OCI-M1 (cell line): ENCODE measurements at regions not wholly inside any gene's neighbourhood (a gene's known extent, or its start where the extent isn't known, plus 50 kb on each side); places are given as distances from the start of the nearest gene placed in this dataset.
A peak's percentile ranks its signal among the peaks of the same experiment; 100 is the strongest.

Experiments used
- DNase-seq: peaks from one replicate; lab custom pipeline; 2025; lab: John Stamatoyannopoulos, UW

- no peak for DNase-seq
These were observed 50.3 kb downstream of the NAV1 start for GRCh38 chr1:201589186-201589585.

- DNase-seq, result no peak
These were observed 51.5 kb downstream of the NAV1 start for GRCh38 chr1:201590474-201590873.

- no peak for DNase-seq
These were observed 52.4 kb downstream of the NAV1 start for GRCh38 chr1:201591348-201591747.

GRCh38 chr1:201591981-201592380 is 53.1 kb downstream of the NAV1 start:
- DNase-seq, result no peak

GRCh38 chr1:201593200-201593921 is 54.4 kb downstream of the NAV1 start:
- DNase-seq, result peak; percentile 71

GRCh38 chr1:201594575-201595245 is 55.8 kb downstream of the NAV1 start:
- DNase-seq, result peak; percentile 55

- DNase-seq, result no peak
These were observed 56.5 kb downstream of the NAV1 start for GRCh38 chr1:201595381-201595780.

- no peak for DNase-seq
These were observed 57.4 kb downstream of the NAV1 start for GRCh38 chr1:201596101-201596868.

GRCh38 chr1:201597551-201598230 is 58.8 kb downstream of the NAV1 start:
- DNase-seq, result no peak

- DNase-seq, result no peak
These were observed 59.5 kb downstream of the NAV1 start for GRCh38 chr1:201598396-201598795.

- DNase-seq, result no peak
These were observed 60.0 kb downstream of the NAV1 start for GRCh38 chr1:201598973-201599372.

GRCh38 chr1:201599548-201599947 is 60.6 kb downstream of the NAV1 start:
- DNase-seq, result no peak

- DNase-seq, result no peak
These were observed 63.7 kb downstream of the NAV1 start for GRCh38 chr1:201602413-201603265.

GRCh38 chr1:201603613-201604232 is 64.8 kb downstream of the NAV1 start:
- DNase-seq, result no peak

- DNase-seq, result peak; percentile 67
These were observed 66.6 kb downstream of the NAV1 start for GRCh38 chr1:201605385-201606010.

GRCh38 chr1:201606096-201606495 is 67.2 kb downstream of the NAV1 start:
- DNase-seq, result no peak

GRCh38 chr1:201606623-201607022 is 67.7 kb downstream of the NAV1 start:
- no peak for DNase-seq

- no peak for DNase-seq
These were observed 69.9 kb downstream of the NAV1 start for GRCh38 chr1:201608635-201609395.

- DNase-seq, result no peak
These were observed 70.9 kb downstream of the NAV1 start for GRCh38 chr1:201609661-201610318.
